Ishikawa (cell line): ENCODE measurements at regions not wholly inside any gene's neighbourhood (a gene's known extent, or its start where the extent isn't known, plus 50 kb on each side); places are given as distances from the start of the nearest gene placed in this dataset.
A peak's percentile ranks its signal among the peaks of the same experiment; 100 is the strongest.

Source experiments
- CEBPB ChIP-seq: IDR thresholded peaks from 2 replicates; pipeline ENCODE4 v1.6.1; 2012
- CREB1 ChIP-seq: IDR thresholded peaks from 2 replicates; pipeline ENCODE4 v1.6.1; 2012; ENCODE audit warnings: low read depth
- EGR1 ChIP-seq: IDR thresholded peaks from 2 replicates; pipeline ENCODE4 v1.6.1; 2012
- EP300 ChIP-seq: IDR thresholded peaks from 2 replicates; pipeline ENCODE4 v1.6.1; 2012; ENCODE audit warnings: borderline replicate concordance
- FOXM1 ChIP-seq: IDR thresholded peaks from 2 replicates; pipeline ENCODE4 v1.6.1; 2012; ENCODE audit warnings: low read depth, borderline replicate concordance
- NFIC ChIP-seq: IDR thresholded peaks from 2 replicates; pipeline ENCODE4 v1.6.1; 2012
- RAD21 ChIP-seq: IDR thresholded peaks from 2 replicates; pipeline ENCODE4 v1.6.1; 2012; ENCODE audit warnings: low read depth
- TAF1 ChIP-seq: IDR thresholded peaks from 2 replicates; pipeline ENCODE4 v1.6.1; 2012; ENCODE audit warnings: low read depth, mild to moderate bottlenecking
- TCF12 ChIP-seq: IDR thresholded peaks from 2 replicates; pipeline ENCODE4 v1.6.1; 2012; ENCODE audit warnings: low read depth
- TEAD4 ChIP-seq: IDR thresholded peaks from 2 replicates; pipeline ENCODE4 v1.6.1; 2012
- YY1 ChIP-seq: IDR thresholded peaks from 2 replicates; pipeline ENCODE4 v1.6.1; 2012; ENCODE audit warnings: low read depth
- ZBTB7A ChIP-seq: IDR thresholded peaks from 2 replicates; pipeline ENCODE4 v1.6.1; 2012; ENCODE audit warnings: low read depth
- TF ChIP-seq, protein P1 (sequence below): IDR thresholded peaks from 2 replicates; pipeline ENCODE4 v1.6.1; 2012; ENCODE audit warnings: low read depth, mild to moderate bottlenecking
- TF ChIP-seq, protein P2 (sequence below): IDR thresholded peaks from 2 replicates; pipeline ENCODE4 v1.6.1; 2012
- TF ChIP-seq, protein P3 (sequence below): IDR thresholded peaks from 2 replicates; pipeline ENCODE4 v1.6.1; 2012

DNA sequence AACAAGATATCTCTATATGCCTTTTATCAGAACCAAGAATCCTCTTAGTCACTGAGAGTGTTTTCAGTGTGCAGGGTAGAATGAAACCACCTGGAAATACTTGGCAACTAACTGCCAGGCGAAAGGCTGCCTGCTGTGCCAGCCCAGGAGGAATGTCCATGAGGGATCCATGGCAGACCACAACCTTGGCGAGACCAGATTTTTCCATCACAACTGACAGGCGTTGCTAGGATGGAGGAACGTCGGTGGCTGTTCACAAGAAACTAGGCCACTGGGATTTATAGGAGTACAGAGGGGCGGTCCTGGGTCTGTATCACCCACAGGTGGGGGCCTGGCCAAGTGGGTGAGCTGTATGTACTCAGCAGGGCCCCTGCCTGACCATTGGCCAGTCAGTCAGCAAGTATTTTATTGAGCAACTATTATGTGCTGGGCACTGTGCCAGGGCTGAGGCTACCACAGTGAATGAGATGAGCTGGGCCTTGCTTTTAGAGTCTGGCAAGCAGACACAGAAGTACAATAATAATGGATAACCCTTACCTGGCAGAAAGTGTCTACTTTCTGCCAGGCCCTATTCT lies 199.4 kb downstream of the FOXD2 start:
- TF ChIP-seq TCF12 (no peak), RAD21 (no peak), NFIC (0 out of 2 replicates have a peak, but pooled peaks have one; percentile 20), ZBTB7A (no peak), TAF1 (no peak), YY1 (no peak)
- TF ChIP-seq, protein P1, sequence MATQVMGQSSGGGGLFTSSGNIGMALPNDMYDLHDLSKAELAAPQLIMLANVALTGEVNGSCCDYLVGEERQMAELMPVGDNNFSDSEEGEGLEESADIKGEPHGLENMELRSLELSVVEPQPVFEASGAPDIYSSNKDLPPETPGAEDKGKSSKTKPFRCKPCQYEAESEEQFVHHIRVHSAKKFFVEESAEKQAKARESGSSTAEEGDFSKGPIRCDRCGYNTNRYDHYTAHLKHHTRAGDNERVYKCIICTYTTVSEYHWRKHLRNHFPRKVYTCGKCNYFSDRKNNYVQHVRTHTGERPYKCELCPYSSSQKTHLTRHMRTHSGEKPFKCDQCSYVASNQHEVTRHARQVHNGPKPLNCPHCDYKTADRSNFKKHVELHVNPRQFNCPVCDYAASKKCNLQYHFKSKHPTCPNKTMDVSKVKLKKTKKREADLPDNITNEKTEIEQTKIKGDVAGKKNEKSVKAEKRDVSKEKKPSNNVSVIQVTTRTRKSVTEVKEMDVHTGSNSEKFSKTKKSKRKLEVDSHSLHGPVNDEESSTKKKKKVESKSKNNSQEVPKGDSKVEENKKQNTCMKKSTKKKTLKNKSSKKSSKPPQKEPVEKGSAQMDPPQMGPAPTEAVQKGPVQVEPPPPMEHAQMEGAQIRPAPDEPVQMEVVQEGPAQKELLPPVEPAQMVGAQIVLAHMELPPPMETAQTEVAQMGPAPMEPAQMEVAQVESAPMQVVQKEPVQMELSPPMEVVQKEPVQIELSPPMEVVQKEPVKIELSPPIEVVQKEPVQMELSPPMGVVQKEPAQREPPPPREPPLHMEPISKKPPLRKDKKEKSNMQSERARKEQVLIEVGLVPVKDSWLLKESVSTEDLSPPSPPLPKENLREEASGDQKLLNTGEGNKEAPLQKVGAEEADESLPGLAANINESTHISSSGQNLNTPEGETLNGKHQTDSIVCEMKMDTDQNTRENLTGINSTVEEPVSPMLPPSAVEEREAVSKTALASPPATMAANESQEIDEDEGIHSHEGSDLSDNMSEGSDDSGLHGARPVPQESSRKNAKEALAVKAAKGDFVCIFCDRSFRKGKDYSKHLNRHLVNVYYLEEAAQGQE: no peak

DNA sequence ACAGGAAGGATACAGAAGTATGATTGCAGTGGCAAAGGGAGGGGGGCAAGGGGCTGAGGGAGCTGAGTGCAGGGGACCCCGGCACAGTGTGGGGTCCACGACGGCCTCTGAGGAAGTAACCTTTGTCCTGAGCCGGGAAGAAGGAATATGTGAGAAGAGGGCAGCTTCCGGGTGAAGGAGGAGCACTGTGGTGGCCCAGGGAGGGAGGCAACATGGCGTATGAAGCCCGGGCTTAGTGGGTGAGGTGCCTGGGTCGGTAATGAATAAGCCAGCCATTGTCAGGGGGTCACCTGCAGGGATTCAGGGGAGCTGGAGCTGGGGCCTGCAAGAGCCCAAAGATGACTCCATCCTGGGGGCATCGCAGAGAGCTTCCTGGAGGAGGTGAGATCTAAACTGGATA lies 200.4 kb downstream of the FOXD2 start:
- TF ChIP-seq YY1: no peak
- TF ChIP-seq ZBTB7A: no peak
- TF ChIP-seq, protein P2, sequence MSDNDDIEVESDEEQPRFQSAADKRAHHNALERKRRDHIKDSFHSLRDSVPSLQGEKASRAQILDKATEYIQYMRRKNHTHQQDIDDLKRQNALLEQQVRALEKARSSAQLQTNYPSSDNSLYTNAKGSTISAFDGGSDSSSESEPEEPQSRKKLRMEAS: no peak
- TF ChIP-seq TAF1: no peak
- TF ChIP-seq EP300: no peak
- no peak for TF ChIP-seq FOXM1
- no peak for TF ChIP-seq NFIC
- TF ChIP-seq TEAD4: no peak
- no peak for TF ChIP-seq TCF12
- TF ChIP-seq CEBPB: no peak
- TF ChIP-seq RAD21: no peak
- TF ChIP-seq CREB1: no peak
- TF ChIP-seq, protein P1: no peak
- TF ChIP-seq EGR1: no peak
- TF ChIP-seq, protein P3, sequence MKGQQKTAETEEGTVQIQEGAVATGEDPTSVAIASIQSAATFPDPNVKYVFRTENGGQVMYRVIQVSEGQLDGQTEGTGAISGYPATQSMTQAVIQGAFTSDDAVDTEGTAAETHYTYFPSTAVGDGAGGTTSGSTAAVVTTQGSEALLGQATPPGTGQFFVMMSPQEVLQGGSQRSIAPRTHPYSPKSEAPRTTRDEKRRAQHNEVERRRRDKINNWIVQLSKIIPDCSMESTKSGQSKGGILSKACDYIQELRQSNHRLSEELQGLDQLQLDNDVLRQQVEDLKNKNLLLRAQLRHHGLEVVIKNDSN: no peak

DNA sequence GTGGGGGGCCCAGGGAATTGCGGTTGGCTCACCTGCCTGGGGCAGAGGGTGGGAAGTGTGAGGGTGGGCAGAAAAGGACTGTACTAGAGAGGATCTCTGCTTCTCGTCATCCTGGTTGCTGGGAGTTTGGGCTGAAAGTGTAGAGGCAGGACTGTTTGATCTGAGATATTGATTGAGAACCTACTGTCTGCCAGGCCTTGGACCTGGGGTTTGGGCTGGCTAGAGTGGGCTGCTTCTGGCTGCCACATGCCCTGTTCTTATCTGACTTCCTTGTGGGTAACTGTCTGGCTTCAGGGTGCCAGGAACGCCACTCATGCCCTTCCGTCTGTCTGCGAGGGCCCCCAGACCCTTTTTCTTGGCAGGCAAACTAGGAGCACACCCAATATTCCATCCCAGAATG lies 200.9 kb downstream of the FOXD2 start:
- TF ChIP-seq CEBPB (no peak), YY1 (no peak)

DNA sequence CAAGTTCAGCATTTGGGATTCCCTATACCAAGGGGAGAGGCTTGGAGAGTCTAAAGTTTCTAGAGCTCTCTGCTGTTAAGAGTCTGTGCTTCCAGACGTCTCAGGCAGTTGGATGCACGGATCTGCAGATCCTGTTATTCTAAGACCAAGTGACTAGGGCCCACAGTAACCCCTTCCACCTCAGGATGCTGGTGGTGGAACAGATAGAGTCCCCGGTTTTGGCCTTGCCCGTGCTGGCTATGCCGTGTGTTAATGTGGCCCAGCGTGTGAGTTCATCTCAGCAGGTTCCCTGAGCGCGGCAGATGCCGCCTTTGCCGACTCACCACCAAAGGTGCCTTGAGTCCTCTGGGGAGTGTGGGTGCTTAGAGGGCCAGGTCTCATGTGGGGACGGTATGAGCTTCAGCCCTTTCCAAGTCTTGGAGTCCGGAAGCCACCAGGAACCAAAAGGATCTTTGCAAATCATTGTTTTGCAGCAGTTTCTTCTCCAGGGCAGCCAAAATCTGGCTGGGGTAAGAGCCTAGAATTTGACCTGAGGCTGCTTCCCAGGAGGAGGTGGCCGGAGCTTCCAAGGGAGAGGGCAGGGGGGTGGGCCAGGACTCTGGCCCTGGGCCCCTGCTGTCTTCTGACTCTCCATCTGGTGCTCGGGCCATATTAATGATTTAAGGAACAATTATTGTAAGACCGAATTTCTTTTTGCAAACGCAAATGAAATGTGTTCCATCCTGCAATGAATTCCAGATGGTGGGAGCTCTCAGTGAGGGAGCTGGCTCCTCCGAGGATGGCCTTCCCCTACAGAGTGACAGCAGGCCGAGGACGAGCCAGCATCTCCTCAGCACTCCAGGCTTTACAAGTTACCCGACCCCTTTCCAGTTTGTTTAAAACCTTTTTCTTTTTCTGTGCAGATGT lies 205.7 kb downstream of the FOXD2 start:
- no peak for TF ChIP-seq ZBTB7A
- no peak for TF ChIP-seq TEAD4
- TF ChIP-seq, protein P2: no peak
- no peak for TF ChIP-seq FOXM1
- no peak for TF ChIP-seq CEBPB
- no peak for TF ChIP-seq NFIC
- TF ChIP-seq RAD21: no peak
- TF ChIP-seq YY1: no peak
- TF ChIP-seq TAF1: no peak
- TF ChIP-seq EP300: no peak

DNA sequence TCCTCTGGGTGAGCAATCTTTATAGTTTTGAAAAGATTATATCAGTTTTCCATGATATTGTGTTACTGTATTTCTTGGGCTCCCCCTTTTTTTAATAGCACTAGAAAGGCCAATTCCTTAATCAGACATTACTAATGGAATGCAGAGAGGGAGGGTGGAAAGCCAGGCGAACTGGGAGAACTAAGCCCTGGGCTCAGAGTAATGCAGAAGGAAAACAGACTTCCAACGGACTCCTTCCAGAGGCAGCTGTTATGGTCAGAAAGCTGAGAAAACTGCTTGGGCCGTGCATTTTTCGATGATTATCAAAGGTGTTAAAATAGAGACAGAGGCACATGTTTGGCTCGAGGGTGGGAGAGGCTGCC lies 206.3 kb downstream of the FOXD2 start:
- no peak for TF ChIP-seq TCF12
- no peak for TF ChIP-seq CREB1
- TF ChIP-seq, protein P2: no peak
- TF ChIP-seq, protein P3: no peak
- no peak for TF ChIP-seq TAF1
- TF ChIP-seq NFIC: no peak
- no peak for TF ChIP-seq YY1
- no peak for TF ChIP-seq EP300
- no peak for TF ChIP-seq FOXM1
- TF ChIP-seq ZBTB7A: no peak
- TF ChIP-seq EGR1: no peak
- TF ChIP-seq, protein P1: no peak
- no peak for TF ChIP-seq RAD21
- TF ChIP-seq TEAD4: no peak
- TF ChIP-seq CEBPB: no peak
